HL-60 (cell line): ENCODE measurements at regions not wholly inside any gene's neighbourhood (a gene's known extent, or its start where the extent isn't known, plus 50 kb on each side); places are given as distances from the start of the nearest gene placed in this dataset.

ENCODE experiments used
- DNase-seq, 2 experiments: peaks; one replicate each; pipeline ENCODE4 v3.0.0-alpha.2; 2010 to 2020; ENCODE audit warnings: low read depth in 1 of 2, low spot score in 1 of 2
- H3K27ac ChIP-seq: fragments of 250-450 bp; sonication (Bioruptor Pico); replicated peaks from 2 replicates; pipeline ENCODE4 v1.5.1; 2020; ENCODE audit warnings: mild to moderate bottlenecking, moderate library complexity
- H3K27me3 ChIP-seq: fragments of 250-450 bp; sonication (Bioruptor Pico); 2 replicates; pipeline ENCODE4 v1.5.1; 2021; ENCODE audit warnings: mild to moderate bottlenecking, moderate library complexity; ENCODE audit not compliant: insufficient read depth, poor library complexity, severe bottlenecking
- H3K4me3 ChIP-seq: replicated peaks from 2 replicates; pipeline ENCODE4 v1.5.1; 2011; ENCODE audit warnings: mild to moderate bottlenecking, control low read depth, low read length; ENCODE audit not compliant: insufficient read depth
- GABPA ChIP-seq: IDR thresholded peaks from 2 replicates; pipeline ENCODE4 v1.6.1; 2012; ENCODE audit warnings: low read depth
- POLR2AphosphoS5 ChIP-seq: IDR thresholded peaks from 2 replicates; pipeline ENCODE4 v1.6.1; 2012; ENCODE audit warnings: low read depth
- SPI1 ChIP-seq: IDR thresholded peaks from 2 replicates; pipeline ENCODE4 v1.6.1; 2012; ENCODE audit warnings: low read depth, mild to moderate bottlenecking, borderline replicate concordance
- TF ChIP-seq, protein P1 (sequence below): IDR thresholded peaks from one replicate; pipeline ENCODE4 v1.5.1; 2011; ENCODE audit warnings: low read length, control low read depth, inconsistent platforms; ENCODE audit not compliant: insufficient read depth
- TF ChIP-seq, protein P2 (sequence below): IDR thresholded peaks from 2 replicates; pipeline ENCODE4 v1.6.1; 2012; ENCODE audit warnings: low read depth; ENCODE audit not compliant: insufficient replicate concordance

DNA sequence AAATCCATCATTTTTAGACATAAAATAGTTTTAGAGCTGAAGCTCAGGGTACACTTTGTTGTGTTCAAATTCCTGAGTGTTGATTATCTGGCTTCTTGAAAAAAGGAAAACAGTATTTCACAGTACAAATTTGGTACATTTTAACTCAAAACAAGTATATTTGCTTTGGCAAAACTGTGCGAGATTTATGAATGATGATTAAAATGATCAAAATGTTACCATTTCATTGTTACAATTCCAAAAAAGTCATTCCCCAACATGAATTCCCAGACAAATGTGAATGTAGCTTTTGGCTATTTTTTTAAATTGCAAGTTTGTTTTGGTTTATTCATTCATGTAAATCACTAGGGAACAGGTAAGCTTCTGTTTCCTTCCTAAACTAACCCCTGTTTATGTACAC is 347.4 kb upstream of the DCBLD2 start:
- H3K4me3 ChIP-seq = no peak overlapping the region
- DNase-seq = no peak
- TF ChIP-seq GABPA (no peak), POLR2AphosphoS5 (no peak)
- H3K27me3 ChIP-seq = no peaks in the 10 kb centered on the region
- no peak overlapping the region for H3K27ac ChIP-seq

DNA sequence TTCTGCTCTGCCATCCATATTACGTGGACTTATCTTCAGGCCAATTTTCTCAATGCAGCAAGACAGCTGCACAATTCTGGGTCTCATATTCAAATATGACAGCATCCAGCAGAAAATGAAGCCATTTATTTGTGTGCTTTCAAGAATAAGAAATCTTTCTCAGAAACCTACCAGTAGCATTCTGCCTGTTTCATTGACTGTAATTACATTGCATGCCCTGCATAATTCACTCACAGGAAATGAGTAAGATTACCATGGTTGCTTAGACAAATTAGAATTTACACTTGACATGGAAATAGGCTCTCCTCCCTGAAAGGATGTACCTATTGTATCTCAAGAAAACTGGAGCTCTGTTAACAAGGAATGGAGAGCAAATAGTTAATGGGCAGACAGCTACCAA is 346.6 kb upstream of the DCBLD2 start:
- TF ChIP-seq, protein P1, sequence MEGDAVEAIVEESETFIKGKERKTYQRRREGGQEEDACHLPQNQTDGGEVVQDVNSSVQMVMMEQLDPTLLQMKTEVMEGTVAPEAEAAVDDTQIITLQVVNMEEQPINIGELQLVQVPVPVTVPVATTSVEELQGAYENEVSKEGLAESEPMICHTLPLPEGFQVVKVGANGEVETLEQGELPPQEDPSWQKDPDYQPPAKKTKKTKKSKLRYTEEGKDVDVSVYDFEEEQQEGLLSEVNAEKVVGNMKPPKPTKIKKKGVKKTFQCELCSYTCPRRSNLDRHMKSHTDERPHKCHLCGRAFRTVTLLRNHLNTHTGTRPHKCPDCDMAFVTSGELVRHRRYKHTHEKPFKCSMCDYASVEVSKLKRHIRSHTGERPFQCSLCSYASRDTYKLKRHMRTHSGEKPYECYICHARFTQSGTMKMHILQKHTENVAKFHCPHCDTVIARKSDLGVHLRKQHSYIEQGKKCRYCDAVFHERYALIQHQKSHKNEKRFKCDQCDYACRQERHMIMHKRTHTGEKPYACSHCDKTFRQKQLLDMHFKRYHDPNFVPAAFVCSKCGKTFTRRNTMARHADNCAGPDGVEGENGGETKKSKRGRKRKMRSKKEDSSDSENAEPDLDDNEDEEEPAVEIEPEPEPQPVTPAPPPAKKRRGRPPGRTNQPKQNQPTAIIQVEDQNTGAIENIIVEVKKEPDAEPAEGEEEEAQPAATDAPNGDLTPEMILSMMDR = no peak
- TF ChIP-seq POLR2AphosphoS5 (no peak), SPI1 (no peak), GABPA (no peak)
- TF ChIP-seq, protein P2, sequence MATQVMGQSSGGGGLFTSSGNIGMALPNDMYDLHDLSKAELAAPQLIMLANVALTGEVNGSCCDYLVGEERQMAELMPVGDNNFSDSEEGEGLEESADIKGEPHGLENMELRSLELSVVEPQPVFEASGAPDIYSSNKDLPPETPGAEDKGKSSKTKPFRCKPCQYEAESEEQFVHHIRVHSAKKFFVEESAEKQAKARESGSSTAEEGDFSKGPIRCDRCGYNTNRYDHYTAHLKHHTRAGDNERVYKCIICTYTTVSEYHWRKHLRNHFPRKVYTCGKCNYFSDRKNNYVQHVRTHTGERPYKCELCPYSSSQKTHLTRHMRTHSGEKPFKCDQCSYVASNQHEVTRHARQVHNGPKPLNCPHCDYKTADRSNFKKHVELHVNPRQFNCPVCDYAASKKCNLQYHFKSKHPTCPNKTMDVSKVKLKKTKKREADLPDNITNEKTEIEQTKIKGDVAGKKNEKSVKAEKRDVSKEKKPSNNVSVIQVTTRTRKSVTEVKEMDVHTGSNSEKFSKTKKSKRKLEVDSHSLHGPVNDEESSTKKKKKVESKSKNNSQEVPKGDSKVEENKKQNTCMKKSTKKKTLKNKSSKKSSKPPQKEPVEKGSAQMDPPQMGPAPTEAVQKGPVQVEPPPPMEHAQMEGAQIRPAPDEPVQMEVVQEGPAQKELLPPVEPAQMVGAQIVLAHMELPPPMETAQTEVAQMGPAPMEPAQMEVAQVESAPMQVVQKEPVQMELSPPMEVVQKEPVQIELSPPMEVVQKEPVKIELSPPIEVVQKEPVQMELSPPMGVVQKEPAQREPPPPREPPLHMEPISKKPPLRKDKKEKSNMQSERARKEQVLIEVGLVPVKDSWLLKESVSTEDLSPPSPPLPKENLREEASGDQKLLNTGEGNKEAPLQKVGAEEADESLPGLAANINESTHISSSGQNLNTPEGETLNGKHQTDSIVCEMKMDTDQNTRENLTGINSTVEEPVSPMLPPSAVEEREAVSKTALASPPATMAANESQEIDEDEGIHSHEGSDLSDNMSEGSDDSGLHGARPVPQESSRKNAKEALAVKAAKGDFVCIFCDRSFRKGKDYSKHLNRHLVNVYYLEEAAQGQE = no peak
- Histone ChIP-seq H3K4me3 (no peak overlapping the region), H3K27ac (no peak overlapping the region), H3K27me3 (no peaks in the 10 kb centered on the region)
- DNase-seq = no peak

DNA sequence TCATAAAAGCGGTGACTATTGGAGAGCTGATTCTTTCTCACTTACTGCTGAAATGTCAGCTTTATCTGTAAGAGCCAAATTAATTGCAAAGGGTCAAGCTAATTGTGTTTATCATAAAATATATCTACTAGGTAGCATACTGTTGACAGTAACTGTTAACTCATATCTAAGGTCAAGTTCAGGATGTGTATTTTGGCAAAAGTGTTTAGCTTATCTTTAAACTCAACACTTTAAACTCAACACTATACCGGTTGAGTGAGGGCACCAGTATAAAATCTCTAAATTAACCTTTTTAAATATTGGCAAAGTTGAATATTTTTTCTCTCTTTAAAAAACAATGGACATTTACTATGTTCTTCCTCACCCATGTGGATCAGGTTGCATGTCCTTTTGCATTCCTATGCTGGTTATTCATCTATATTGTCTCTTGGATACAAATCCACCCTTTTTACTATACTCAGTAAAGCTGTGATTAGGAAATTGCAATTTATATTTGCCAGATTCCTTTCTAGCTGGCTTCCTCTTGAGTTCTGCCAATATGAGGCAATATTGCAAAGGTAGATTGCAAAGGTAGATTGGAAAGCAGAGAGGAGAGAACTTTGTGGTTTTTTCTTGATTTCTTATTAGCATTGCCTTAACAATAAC is 344.6 kb upstream of the DCBLD2 start:
- Histone ChIP-seq H3K27ac (no peak overlapping the region), H3K27me3 (no peaks in the 10 kb centered on the region), H3K4me3 (no peak overlapping the region)
- TF ChIP-seq POLR2AphosphoS5 = no peak
- TF ChIP-seq, protein P1 = no peak
- TF ChIP-seq GABPA = no peak
- TF ChIP-seq, protein P2 = no peak
- TF ChIP-seq SPI1 = no peak
- DNase-seq = no peak

DNA sequence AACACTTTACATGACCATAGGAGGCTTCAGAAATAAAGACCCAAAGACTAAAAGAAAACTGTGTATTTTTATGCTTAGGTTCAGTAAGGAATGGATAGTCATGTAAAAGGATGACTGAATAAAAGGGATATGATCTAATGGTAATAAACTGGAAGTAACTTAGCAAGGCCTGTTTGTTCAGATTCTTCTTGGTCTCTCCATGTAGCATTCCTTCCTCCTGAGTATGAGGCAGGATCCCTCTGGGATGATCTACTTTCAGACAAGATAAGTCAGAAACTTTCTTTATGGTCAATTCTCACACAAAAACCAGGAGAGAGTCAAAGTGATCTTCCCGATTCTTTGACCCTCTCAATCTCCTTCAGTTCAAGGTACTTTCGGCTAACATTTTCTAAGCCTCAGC is 340.8 kb upstream of the DCBLD2 start:
- no peak overlapping the region for H3K4me3 ChIP-seq
- TF ChIP-seq GABPA (no peak), POLR2AphosphoS5 (no peak), SPI1 (no peak)
- TF ChIP-seq, protein P2 = no peak
- TF ChIP-seq, protein P1 = no peak

More for the DNA sequence above, 340.8 kb upstream of the DCBLD2 start:
- Histone ChIP-seq H3K27ac (no peak overlapping the region), H3K27me3 (no peaks in the 10 kb centered on the region)
- DNase-seq = no peak
